NCI-H748 (cell line): ENCODE measurements at regions not wholly inside any gene's neighbourhood (a gene's known extent, or its start where the extent isn't known, plus 50 kb on each side); places are given as distances from the start of the nearest gene placed in this dataset.

Experiments used
- DNase-seq: peaks from one replicate; lab custom pipeline; 2025; ENCODE audit not compliant: unreplicated experiment; lab: John Stamatoyannopoulos, UW

GRCh38 chr11:42034826-42035225 is 575.4 kb upstream of the LRRC4C start:
- no peak for DNase-seq

GRCh38 chr11:42036201-42036600 is 576.7 kb upstream of the LRRC4C start:
- DNase-seq, result no peak

DNA sequence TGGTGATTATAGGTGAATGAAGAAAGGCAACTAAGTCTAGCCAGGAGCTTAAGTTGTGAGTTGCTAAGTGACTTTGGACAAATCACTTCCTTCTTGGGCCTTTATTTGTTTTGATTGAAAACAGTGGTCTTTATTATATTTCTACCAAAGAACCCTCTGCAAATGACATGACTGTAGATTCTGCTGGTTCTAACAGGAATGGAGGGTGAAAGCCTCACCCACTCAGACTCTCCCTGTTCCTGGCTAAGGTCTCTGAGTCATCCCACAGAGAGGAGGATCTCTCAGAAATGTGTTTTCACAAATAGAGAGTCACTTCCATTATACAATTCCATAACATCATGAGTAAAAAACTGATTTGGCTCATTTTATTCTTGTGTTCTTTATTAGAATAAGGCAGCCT is 583.9 kb upstream of the LRRC4C start:
- no peak for DNase-seq

DNA sequence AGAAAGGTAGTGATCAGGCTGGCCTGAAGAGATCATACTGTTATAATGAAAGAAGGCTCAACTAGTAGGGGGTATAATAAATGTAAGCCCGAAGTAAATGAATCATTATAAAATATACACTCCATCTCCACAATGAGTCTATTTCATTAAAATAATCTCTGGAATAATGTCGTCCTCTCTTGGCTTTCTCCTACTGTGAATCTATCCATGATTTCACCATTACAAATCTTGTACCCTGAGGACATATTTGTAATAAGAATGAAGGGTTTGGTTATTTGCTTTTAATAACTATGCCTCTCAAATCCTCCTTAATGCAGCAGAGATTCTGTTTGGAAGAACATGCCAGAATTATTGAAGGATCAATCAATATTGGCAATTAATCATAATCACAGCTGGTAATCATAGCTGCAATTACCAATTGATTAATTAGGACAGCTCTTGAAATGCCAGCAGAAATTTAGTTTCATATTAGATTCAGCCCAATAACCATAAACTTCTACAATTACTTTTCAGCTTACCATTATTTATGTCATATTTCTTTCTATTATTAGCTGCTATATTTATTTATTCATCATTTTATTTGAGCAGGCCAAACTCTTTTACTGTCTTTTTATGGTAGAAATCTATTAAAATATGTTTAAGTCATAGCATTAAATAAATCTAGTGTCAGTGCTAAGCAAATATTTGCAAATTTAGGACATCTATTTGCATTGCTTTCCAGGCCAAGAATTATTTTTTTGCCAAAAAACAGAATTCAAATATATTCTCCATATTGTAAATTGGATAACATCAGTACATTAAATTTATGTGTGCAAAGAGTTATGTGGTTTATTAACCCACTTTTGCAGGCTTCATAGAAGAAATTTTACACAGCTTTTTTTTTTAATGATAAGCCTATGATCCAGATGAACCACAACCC is 588.4 kb upstream of the LRRC4C start:
- DNase-seq, result no peak

DNA sequence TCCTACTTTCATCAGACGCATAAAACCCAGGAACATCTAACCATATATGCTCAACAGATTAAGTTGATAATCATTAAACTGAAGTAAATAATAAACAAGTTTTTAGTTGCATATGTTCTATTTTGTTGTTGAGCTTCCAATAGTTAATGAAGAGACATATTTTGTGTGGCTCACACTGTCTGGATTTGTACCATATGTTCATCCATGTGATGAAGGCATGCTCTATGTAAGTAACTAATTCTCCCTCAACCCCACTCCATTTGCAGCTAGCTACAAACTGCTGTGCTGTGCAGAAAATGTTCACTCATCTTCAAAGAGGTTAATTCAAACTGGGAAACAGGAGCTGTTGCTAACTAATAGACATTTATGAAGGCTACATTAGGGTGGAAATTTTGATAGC is 589.7 kb upstream of the LRRC4C start:
- DNase-seq, result no peak

DNA sequence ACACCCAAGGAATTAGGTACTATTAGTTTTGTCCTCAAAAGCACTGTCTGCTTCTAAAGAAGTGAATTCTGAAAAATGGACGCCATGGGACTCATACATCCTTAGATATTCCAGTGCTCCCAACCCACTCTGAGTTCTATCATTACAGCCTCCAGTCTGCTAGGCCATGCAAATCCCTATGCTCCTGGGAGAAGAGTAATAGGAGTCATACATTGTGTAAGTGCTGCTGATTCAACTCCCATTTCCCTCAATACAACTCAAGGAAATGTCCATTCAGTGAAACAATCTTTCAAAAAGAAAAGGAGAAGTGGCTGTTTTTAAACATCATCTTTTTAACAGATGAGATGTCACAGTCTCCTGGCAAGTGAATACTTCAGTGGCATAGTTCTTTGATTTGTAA is 590.2 kb upstream of the LRRC4C start:
- no peak for DNase-seq

GRCh38 chr11:42054351-42054900 is 595.0 kb upstream of the LRRC4C start:
- no peak for DNase-seq

- DNase-seq, result no peak
Measured at GRCh38 chr11:42055606-42056005, 596.2 kb upstream of the LRRC4C start.

DNA sequence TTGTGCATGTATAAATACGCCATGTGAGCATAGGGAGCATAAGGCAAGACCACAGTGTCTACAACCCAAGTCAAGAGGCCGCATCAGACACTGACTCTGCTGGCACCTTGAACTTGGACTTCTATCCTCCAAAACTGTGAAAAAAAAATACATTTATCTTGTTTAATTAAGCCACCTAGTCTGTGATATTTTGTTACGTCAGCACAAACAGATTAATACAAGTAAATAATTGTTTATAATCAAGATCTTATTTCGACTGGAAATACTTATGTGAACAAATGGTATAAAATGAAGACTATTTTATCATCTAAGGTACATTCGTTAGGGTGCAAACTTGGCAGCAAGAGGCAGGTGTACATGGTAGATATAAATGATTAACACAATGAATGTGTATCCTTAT is 599.3 kb upstream of the LRRC4C start:
- no peak for DNase-seq

DNA sequence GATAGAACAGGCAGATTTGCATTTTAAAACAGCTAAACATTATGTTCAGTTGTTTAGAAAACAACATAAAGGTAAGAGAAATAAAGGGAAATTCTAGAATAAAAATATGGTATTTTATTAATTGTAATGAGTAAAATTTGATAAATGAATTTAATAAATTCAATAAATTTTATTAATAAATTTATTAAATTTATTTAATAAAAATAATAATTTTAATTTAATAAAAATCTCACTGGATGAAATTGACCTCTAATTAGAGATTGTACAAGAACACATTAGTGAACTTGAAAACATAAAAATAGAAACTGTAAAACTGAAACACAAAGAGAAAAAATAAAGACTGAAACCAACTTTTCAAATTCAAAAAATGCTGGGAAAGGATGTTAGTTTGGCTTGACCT is 605.7 kb upstream of the LRRC4C start:
- no peak for DNase-seq

DNA sequence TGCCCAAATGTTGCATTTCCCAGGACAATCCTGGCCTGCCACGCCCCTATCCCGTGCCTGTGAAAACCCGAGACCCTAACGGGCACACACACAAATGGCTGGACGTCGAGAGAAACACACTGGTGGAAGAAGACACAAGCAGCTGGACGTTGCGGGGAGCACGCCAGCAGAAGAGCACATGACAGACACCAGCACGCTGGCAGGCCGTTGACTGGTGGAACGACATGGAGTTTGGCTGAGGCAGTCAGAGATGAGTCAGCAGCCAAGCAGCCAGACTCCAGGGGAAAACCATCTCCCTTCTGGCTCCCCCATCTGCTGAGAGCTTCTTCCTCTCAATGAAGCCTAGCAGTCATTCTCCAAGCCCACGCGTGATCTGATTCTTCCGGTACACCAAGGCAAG is 606.7 kb upstream of the LRRC4C start:
- peak; percentile 11 for DNase-seq

DNA sequence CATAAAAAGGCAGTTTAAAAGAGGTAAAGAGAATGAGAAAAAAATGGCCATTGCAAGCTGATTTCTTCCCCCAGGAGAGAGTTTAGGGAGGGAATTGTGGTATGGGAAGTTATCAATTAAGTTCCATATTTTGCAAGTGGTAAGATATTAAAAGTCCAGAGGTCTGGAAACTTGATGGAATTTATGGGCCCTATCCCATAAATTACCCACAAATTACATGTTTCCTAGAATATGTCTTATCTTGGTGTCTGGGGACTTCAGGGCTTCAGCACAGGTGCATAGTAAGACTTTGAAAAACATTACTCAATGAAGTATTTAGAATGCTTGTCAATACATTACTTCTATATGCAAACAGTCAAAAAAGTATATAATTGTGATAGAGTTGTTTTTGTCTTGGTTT is 614.9 kb upstream of the LRRC4C start:
- no peak for DNase-seq

GRCh38 chr11:42075180-42075579 is 615.7 kb upstream of the LRRC4C start:
- no peak for DNase-seq

GRCh38 chr11:42077794-42078193 is 618.3 kb upstream of the LRRC4C start:
- no peak for DNase-seq

GRCh38 chr11:42085736-42086135 is 626.3 kb upstream of the LRRC4C start:
- DNase-seq, result no peak

- DNase-seq, result no peak
Measured at GRCh38 chr11:42093541-42093940, 634.1 kb upstream of the LRRC4C start.

- no peak for DNase-seq
Measured at GRCh38 chr11:42098075-42098474, 638.6 kb upstream of the LRRC4C start.

DNA sequence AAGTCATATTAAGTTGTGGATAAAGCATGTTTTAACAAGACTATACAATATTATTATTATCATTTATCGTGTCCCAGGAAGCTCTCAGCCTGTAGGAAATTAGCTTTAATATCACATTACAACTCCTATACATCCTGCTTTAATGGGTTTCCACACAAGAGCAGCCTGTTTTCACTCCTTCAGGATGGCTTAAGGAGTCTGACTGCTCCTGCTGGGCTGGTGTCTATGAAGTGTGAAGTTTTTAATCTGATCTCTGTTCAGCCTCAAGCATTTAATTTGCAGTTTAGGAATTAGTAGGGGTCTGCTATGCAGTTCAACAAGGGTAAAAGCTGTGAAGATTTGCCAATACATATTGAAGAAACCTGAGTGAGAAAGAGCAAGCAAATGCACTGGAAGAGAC is 653.4 kb upstream of the LRRC4C start:
- no peak for DNase-seq

GRCh38 chr11:42114927-42115326 is 655.5 kb upstream of the LRRC4C start:
- DNase-seq, result no peak

DNA sequence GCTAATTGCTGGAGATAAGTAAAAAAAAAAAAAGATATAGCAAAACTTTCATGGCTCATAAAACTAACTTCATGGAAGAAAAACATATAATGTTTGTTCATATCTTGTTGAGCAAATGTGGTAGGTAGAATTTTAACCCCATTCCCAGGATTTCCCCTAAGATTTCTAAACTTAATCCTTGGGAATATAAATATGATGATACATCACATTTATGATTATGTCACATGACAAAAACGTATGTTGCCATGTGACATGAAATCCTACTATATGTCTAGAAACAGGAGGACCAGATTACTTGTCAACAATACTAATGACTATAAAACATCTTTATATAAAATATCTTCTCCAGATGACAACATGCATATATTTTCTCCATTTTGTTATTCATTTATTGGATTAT is 679.0 kb upstream of the LRRC4C start:
- no peak for DNase-seq

GRCh38 chr11:42145311-42145710 is 685.9 kb upstream of the LRRC4C start:
- DNase-seq, result no peak

- DNase-seq, result no peak
Measured at GRCh38 chr11:42161886-42162285, 702.4 kb upstream of the LRRC4C start.

DNA sequence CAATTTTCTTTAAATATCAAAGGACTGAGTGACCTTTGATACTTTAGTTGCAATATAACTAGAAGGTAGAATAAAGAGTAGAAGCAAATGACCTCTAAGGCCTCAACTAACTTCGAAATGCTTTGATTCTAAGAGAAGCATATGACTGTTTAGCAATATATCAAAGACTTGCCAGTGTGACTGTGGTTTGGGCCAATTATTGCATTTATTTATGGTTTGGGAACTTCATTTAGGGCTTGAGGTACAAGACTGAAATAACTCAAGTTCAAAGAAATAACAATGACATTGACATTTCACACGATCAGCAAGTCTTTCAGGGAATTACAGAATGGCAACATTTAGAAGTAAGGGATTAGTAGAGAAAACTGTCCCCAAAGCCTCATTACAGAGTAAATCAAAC is 709.7 kb upstream of the LRRC4C start:
- no peak for DNase-seq
